IPS-20b (cell line): ENCODE measurements at regions not wholly inside any gene's neighbourhood (a gene's known extent, or its start where the extent isn't known, plus 50 kb on each side); places are given as distances from the start of the nearest gene placed in this dataset.

ENCODE experiments used
- H3K27ac ChIP-seq: one replicate; pipeline ENCODE4 v1.5.1; 2013; ENCODE audit warnings: low read length
- H3K27me3 ChIP-seq: 2 replicates; pipeline ENCODE4 v1.6.1; 2013; ENCODE audit warnings: mild to moderate bottlenecking, low read length, inconsistent platforms; ENCODE audit not compliant: insufficient read depth
- H3K36me3 ChIP-seq: 2 replicates; pipeline ENCODE4 v1.6.1; 2013; ENCODE audit warnings: low read depth, mild to moderate bottlenecking, inconsistent platforms, low read length, moderate library complexity; ENCODE audit not compliant: insufficient read depth
- H3K4me1 ChIP-seq: 2 replicates; pipeline ENCODE4 v1.6.1; 2013; ENCODE audit warnings: mild to moderate bottlenecking, control low read depth, inconsistent platforms, low read length, moderate library complexity; ENCODE audit not compliant: insufficient read depth
- H3K4me3 ChIP-seq: 2 replicates; pipeline ENCODE4 v1.5.1; 2013; ENCODE audit warnings: mild to moderate bottlenecking, low read length, inconsistent platforms
- H3K9ac ChIP-seq: 2 replicates; pipeline ENCODE4 v1.6.1; 2013; ENCODE audit warnings: low read depth, mild to moderate bottlenecking, inconsistent platforms, low read length, moderate library complexity
- H3K9me3 ChIP-seq: 2 replicates; pipeline ENCODE4 v1.6.1; 2013; ENCODE audit warnings: mild to moderate bottlenecking, low read depth, low read length, inconsistent platforms; ENCODE audit not compliant: insufficient read depth

- Histone ChIP-seq H3K4me1 (no peaks in the 10 kb centered on the region), H3K36me3 (no peaks in the 10 kb centered on the region), H3K4me3 (no peak overlapping the region), H3K27ac (no peak overlapping the region), H3K9ac (no peak overlapping the region), H3K27me3 (no peaks in the 10 kb centered on the region; the same call in 1 of the 2 replicates), H3K9me3 (peaks cover 59% of the 10 kb centered on the region)
These were observed 93.2 kb upstream of the ZNF469 start for GRCh38 chr16:88289561-88289960.

DNA sequence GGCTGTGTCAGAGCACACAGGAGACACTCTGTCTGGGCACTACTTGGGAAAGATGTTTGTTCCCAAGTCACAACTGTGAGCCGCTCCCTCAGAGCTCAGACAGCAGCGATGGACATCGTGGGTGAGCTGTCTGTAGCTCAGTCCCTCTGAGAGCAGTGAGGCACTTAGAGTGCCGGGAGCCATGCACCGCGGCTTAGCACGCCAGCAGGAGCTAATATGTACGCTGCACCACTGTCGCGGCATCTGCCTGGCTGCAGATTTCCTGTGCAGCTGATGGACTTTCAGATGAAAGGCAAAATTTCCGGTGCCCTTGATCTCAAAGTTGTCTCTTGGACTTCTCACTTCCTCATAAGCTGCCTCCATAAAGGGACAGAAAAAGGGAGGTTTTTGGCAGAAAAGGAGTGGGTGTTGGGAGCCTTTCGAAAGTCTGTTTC is 92.8 kb upstream of the ZNF469 start:
- H3K36me3 ChIP-seq = no peaks in the 10 kb centered on the region
- peaks cover 55% of the 10 kb centered on the region for H3K9me3 ChIP-seq
- no peak overlapping the region for H3K4me3 ChIP-seq
- no peaks in the 10 kb centered on the region; the same call in 1 of the 2 replicates for H3K27me3 ChIP-seq
- no peak overlapping the region for H3K27ac ChIP-seq
- no peaks in the 10 kb centered on the region for H3K4me1 ChIP-seq
- no peak overlapping the region for H3K9ac ChIP-seq

DNA sequence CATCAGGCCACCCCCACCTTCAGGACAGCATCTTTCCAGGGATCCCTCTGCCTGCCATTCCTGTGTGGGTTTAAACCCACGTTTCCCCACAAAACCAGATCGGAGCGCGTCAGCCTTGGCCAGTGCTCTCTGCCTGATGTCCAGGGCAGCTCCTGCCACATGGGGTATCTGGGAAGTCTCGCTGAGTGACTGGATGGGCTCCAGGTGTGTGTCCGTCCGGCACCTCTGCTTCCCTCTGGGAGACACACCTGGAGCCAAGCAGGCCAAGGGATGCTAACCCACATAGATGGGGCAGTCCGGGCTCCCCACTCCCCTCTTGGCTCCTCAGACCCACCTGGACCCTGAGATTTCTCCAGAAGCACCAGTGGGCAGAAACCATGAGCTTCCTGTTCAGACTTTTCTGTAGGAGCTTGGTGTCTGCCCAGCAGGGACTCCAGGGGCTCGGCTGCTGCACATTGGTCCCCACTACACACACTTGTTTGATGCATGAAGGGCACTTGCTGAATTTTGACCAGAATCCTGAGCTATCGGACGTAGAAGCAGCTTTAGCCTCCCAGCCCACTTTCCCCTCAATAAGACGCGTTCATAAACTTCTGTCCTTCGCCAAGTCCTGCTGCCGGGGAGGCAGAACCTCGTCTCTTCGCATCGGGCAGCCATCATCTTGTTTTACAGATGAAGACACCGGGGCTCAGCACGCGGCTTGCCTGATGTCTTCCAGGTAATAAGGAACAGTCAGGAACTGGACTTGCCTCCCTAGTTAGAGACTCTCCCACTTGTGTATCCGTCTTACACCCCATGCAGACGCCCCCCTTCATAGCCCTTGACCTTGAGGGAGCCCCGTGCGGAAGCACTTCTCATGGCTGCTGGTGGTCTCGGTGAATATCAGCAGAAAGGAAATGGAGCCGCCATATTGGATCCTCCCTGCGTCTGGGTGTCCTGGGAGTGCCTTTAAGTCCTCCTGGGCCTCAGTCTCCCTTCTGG is 91.6 kb upstream of the ZNF469 start:
- Histone ChIP-seq H3K36me3 (no peaks in the 10 kb centered on the region), H3K9me3 (peaks cover 43% of the 10 kb centered on the region), H3K4me1 (no peaks in the 10 kb centered on the region), H3K9ac (no peak overlapping the region), H3K4me3 (no peak overlapping the region), H3K27ac (no peak overlapping the region), H3K27me3 (no peaks in the 10 kb centered on the region; the same call in 1 of the 2 replicates)

GRCh38 chr16:88292007-88292970 is 90.5 kb upstream of the ZNF469 start:
- Histone ChIP-seq H3K27ac (no peak overlapping the region), H3K4me3 (no peak overlapping the region), H3K36me3 (no peaks in the 10 kb centered on the region), H3K4me1 (no peaks in the 10 kb centered on the region), H3K27me3 (no peaks in the 10 kb centered on the region; the same call in 1 of the 2 replicates), H3K9me3 (peaks cover 32% of the 10 kb centered on the region), H3K9ac (no peak overlapping the region)

DNA sequence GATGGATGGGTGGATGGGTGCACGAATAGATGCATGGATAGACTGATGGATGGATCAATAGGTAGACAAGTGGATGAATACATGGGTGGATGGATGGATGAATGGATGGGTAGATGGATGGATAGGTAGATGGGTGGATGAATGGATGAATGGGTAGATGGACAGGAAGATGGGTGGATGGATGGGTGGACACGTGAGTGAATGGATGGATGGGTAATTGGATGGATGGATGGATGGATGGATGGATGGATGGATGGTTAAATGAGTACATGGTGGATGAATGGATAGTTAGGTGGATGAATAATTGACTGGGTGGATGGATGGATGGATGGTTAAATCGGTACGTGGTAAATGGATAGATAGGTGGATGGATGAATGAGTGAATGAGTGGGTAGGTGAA is 89.7 kb upstream of the ZNF469 start:
- Histone ChIP-seq H3K27ac (no peak overlapping the region), H3K9me3 (peaks cover 24% of the 10 kb centered on the region), H3K4me1 (no peaks in the 10 kb centered on the region), H3K27me3 (no peaks in the 10 kb centered on the region; the same call in 1 of the 2 replicates), H3K9ac (no peak overlapping the region), H3K4me3 (no peak overlapping the region), H3K36me3 (no peaks in the 10 kb centered on the region)

GRCh38 chr16:88295671-88296436 is 86.9 kb upstream of the ZNF469 start:
- Histone ChIP-seq H3K4me3 (no peak overlapping the region), H3K27ac (no peak overlapping the region), H3K4me1 (no peaks in the 10 kb centered on the region), H3K36me3 (no peaks in the 10 kb centered on the region), H3K27me3 (no peaks in the 10 kb centered on the region; the same call in 1 of the 2 replicates), H3K9me3 (peaks cover 12% of the 10 kb centered on the region), H3K9ac (no peak overlapping the region)

DNA sequence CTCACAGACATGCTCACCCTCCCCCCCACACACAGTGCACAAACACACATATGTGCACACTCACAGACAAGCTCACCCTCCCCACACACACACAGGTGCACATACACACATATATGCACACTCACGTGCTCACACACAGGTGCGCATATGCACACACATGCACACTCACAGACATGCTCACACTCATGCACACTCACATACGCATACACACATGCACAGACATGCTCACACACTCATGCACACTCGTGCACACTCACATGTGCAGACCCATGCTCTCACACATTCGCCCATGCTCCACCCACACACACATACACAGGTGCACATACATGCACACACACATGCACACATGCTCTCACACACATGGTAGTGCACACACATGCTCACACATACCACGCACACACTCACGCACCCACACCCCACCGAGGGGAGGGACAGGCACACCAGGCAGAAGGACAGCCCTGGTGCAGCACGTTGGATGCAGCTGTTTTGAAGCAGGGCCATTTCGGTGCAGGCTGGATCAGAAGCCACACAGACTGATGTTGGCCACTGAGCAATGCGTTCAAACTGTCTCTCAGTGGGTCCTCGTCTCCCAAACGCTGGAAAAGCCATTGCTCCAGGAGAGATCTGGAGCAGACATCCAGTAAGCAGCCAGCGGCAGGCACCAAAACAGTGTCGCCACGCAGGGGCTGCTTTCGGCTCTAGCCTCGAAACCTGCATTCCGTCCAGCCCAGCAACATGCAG is 86.2 kb upstream of the ZNF469 start:
- Histone ChIP-seq H3K4me1 (no peaks in the 10 kb centered on the region), H3K36me3 (no peaks in the 10 kb centered on the region), H3K9me3 (peaks cover 9% of the 10 kb centered on the region), H3K27ac (no peak overlapping the region), H3K4me3 (no peak overlapping the region), H3K9ac (no peak overlapping the region), H3K27me3 (no peaks in the 10 kb centered on the region)

GRCh38 chr16:88297178-88297720 is 85.5 kb upstream of the ZNF469 start:
- 0 out of 2 replicates have a peak, but pooled peaks cover 2% of the 10 kb centered on the region for H3K9me3 ChIP-seq
- no peak overlapping the region for H3K27ac ChIP-seq
- no peaks in the 10 kb centered on the region for H3K27me3 ChIP-seq
- H3K9ac ChIP-seq = no peak overlapping the region
- H3K36me3 ChIP-seq = no peaks in the 10 kb centered on the region
- no peaks in the 10 kb centered on the region for H3K4me1 ChIP-seq
- H3K4me3 ChIP-seq = no peak overlapping the region

GRCh38 chr16:88298181-88298832 is 84.5 kb upstream of the ZNF469 start:
- no peaks in the 10 kb centered on the region for H3K36me3 ChIP-seq
- no peak overlapping the region for H3K4me3 ChIP-seq
- H3K9me3 ChIP-seq = no peaks in the 10 kb centered on the region
- H3K4me1 ChIP-seq = no peaks in the 10 kb centered on the region
- no peak overlapping the region for H3K27ac ChIP-seq
- H3K9ac ChIP-seq = no peak overlapping the region
- no peaks in the 10 kb centered on the region for H3K27me3 ChIP-seq
